ENCODE measurements at regions not wholly inside any gene's neighbourhood (a gene's known extent, or its start where the extent isn't known, plus 50 kb on each side); places are given as distances from the start of the nearest gene placed in this dataset.

GRCh38 chr12:47364261-47364660, 284.5 kb upstream of the AMIGO2 start:
- Mint-ChIP-seq H3K9me3 (ENCODE audit: unreplicated experiment) (no peaks in the 10 kb centered on the region), H3K27ac (ENCODE audit: unreplicated experiment) (no peak overlapping the region), H3K4me1 (ENCODE audit: unreplicated experiment) (peaks cover 3% of the 10 kb centered on the region), H3K4me3 (ENCODE audit: unreplicated experiment) (no peak overlapping the region), H3K27me3 (ENCODE audit: unreplicated experiment) (no peaks in the 10 kb centered on the region), H3K36me3 (ENCODE audit: unreplicated experiment) (no peaks in the 10 kb centered on the region)
- TF ChIP-seq CTCF (IDR thresholded peaks at IDR 0.05): no peak
- DNase-seq (ENCODE audit: extremely low spot score, unreplicated experiment): no peak

GRCh38 chr12:47362126-47362705, 282.5 kb upstream of the AMIGO2 start:
- TF ChIP-seq CTCF (IDR thresholded peaks at IDR 0.05): no peak
- DNase-seq (ENCODE audit: extremely low spot score, unreplicated experiment): no peak
- no peaks in the 10 kb centered on the region for H3K36me3 Mint-ChIP-seq (ENCODE audit: unreplicated experiment)
- H3K9me3 Mint-ChIP-seq (ENCODE audit: unreplicated experiment): no peaks in the 10 kb centered on the region
- no peak overlapping the region for H3K27ac Mint-ChIP-seq (ENCODE audit: unreplicated experiment)
- H3K4me3 Mint-ChIP-seq (ENCODE audit: unreplicated experiment): no peak overlapping the region
- no peaks in the 10 kb centered on the region for H3K27me3 Mint-ChIP-seq (ENCODE audit: unreplicated experiment)
- H3K4me1 Mint-ChIP-seq (ENCODE audit: unreplicated experiment): peaks cover 3% of the 10 kb centered on the region

- H3K27me3 Mint-ChIP-seq (ENCODE audit: unreplicated experiment): no peaks in the 10 kb centered on the region
- DNase-seq (ENCODE audit: extremely low spot score, unreplicated experiment): no peak
- peaks cover 3% of the 10 kb centered on the region for H3K4me1 Mint-ChIP-seq (ENCODE audit: unreplicated experiment)
- H3K27ac Mint-ChIP-seq (ENCODE audit: unreplicated experiment): no peak overlapping the region
- H3K4me3 Mint-ChIP-seq (ENCODE audit: unreplicated experiment): no peak overlapping the region
- no peaks in the 10 kb centered on the region for H3K36me3 Mint-ChIP-seq (ENCODE audit: unreplicated experiment)
- TF ChIP-seq CTCF (IDR thresholded peaks at IDR 0.05): no peak
- H3K9me3 Mint-ChIP-seq (ENCODE audit: unreplicated experiment): no peaks in the 10 kb centered on the region
These were observed 281.7 kb upstream of the AMIGO2 start for GRCh38 chr12:47361389-47362021.

GRCh38 chr12:47360771-47361388, 281.1 kb upstream of the AMIGO2 start:
- H3K9me3 Mint-ChIP-seq (ENCODE audit: unreplicated experiment): no peaks in the 10 kb centered on the region
- H3K4me1 Mint-ChIP-seq (ENCODE audit: unreplicated experiment): peaks cover 3% of the 10 kb centered on the region
- H3K36me3 Mint-ChIP-seq (ENCODE audit: unreplicated experiment): no peaks in the 10 kb centered on the region
- no peak for TF ChIP-seq CTCF (IDR thresholded peaks at IDR 0.05)
- H3K27ac Mint-ChIP-seq (ENCODE audit: unreplicated experiment): no peak overlapping the region
- DNase-seq (ENCODE audit: extremely low spot score, unreplicated experiment): no peak
- H3K27me3 Mint-ChIP-seq (ENCODE audit: unreplicated experiment): no peaks in the 10 kb centered on the region
- H3K4me3 Mint-ChIP-seq (ENCODE audit: unreplicated experiment): no peak overlapping the region

GRCh38 chr12:47360093-47360480, 280.3 kb upstream of the AMIGO2 start:
- no peak for TF ChIP-seq CTCF (IDR thresholded peaks at IDR 0.05)
- Mint-ChIP-seq H3K27ac (ENCODE audit: unreplicated experiment) (no peak overlapping the region), H3K9me3 (ENCODE audit: unreplicated experiment) (no peaks in the 10 kb centered on the region), H3K4me3 (ENCODE audit: unreplicated experiment) (no peak overlapping the region), H3K27me3 (ENCODE audit: unreplicated experiment) (no peaks in the 10 kb centered on the region), H3K36me3 (ENCODE audit: unreplicated experiment) (no peaks in the 10 kb centered on the region), H3K4me1 (ENCODE audit: unreplicated experiment) (peaks cover 3% of the 10 kb centered on the region)
- no peak for DNase-seq (ENCODE audit: extremely low spot score, unreplicated experiment)
